ENCODE measurements at regions not wholly inside any gene's neighbourhood (a gene's known extent, or its start where the extent isn't known, plus 50 kb on each side); places are given as distances from the start of the nearest gene placed in this dataset.

- no peak for TF ChIP-seq RAD21 (conservative IDR thresholded peaks at IDR 0.05)
- TF ChIP-seq, protein P1, sequence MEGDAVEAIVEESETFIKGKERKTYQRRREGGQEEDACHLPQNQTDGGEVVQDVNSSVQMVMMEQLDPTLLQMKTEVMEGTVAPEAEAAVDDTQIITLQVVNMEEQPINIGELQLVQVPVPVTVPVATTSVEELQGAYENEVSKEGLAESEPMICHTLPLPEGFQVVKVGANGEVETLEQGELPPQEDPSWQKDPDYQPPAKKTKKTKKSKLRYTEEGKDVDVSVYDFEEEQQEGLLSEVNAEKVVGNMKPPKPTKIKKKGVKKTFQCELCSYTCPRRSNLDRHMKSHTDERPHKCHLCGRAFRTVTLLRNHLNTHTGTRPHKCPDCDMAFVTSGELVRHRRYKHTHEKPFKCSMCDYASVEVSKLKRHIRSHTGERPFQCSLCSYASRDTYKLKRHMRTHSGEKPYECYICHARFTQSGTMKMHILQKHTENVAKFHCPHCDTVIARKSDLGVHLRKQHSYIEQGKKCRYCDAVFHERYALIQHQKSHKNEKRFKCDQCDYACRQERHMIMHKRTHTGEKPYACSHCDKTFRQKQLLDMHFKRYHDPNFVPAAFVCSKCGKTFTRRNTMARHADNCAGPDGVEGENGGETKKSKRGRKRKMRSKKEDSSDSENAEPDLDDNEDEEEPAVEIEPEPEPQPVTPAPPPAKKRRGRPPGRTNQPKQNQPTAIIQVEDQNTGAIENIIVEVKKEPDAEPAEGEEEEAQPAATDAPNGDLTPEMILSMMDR (IDR thresholded peaks at IDR 0.05; ENCODE audit: poor library complexity, severe bottlenecking): no peak
- no peak for TF ChIP-seq POLR2AphosphoS5 (IDR thresholded peaks at IDR 0.05)
- TF ChIP-seq TAF1 (IDR thresholded peaks at IDR 0.05; ENCODE audit: low read depth): no peak
- TF ChIP-seq EP300 (conservative IDR thresholded peaks at IDR 0.05; ENCODE audit: poor library complexity, severe bottlenecking): no peak
- TF ChIP-seq MXI1 (conservative IDR thresholded peaks at IDR 0.05; ENCODE audit: poor library complexity, severe bottlenecking): no peak
- TF ChIP-seq EZH2 (IDR thresholded peaks at IDR 0.05; ENCODE audit: borderline replicate concordance, insufficient read depth, low read length, poor library complexity, severe bottlenecking): no peak
- no peak for TF ChIP-seq SMC3 (conservative IDR thresholded peaks at IDR 0.05; ENCODE audit: poor library complexity)
- TF ChIP-seq, protein P2, sequence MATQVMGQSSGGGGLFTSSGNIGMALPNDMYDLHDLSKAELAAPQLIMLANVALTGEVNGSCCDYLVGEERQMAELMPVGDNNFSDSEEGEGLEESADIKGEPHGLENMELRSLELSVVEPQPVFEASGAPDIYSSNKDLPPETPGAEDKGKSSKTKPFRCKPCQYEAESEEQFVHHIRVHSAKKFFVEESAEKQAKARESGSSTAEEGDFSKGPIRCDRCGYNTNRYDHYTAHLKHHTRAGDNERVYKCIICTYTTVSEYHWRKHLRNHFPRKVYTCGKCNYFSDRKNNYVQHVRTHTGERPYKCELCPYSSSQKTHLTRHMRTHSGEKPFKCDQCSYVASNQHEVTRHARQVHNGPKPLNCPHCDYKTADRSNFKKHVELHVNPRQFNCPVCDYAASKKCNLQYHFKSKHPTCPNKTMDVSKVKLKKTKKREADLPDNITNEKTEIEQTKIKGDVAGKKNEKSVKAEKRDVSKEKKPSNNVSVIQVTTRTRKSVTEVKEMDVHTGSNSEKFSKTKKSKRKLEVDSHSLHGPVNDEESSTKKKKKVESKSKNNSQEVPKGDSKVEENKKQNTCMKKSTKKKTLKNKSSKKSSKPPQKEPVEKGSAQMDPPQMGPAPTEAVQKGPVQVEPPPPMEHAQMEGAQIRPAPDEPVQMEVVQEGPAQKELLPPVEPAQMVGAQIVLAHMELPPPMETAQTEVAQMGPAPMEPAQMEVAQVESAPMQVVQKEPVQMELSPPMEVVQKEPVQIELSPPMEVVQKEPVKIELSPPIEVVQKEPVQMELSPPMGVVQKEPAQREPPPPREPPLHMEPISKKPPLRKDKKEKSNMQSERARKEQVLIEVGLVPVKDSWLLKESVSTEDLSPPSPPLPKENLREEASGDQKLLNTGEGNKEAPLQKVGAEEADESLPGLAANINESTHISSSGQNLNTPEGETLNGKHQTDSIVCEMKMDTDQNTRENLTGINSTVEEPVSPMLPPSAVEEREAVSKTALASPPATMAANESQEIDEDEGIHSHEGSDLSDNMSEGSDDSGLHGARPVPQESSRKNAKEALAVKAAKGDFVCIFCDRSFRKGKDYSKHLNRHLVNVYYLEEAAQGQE (IDR thresholded peaks at IDR 0.05; ENCODE audit: borderline replicate concordance): no peak
Measured at GRCh38 chr12:115468087-115468510, 784.1 kb upstream of the TBX3 start.
